ENCODE measurements at regions not wholly inside any gene's neighbourhood (a gene's known extent, or its start where the extent isn't known, plus 50 kb on each side); places are given as distances from the start of the nearest gene placed in this dataset.

DNA sequence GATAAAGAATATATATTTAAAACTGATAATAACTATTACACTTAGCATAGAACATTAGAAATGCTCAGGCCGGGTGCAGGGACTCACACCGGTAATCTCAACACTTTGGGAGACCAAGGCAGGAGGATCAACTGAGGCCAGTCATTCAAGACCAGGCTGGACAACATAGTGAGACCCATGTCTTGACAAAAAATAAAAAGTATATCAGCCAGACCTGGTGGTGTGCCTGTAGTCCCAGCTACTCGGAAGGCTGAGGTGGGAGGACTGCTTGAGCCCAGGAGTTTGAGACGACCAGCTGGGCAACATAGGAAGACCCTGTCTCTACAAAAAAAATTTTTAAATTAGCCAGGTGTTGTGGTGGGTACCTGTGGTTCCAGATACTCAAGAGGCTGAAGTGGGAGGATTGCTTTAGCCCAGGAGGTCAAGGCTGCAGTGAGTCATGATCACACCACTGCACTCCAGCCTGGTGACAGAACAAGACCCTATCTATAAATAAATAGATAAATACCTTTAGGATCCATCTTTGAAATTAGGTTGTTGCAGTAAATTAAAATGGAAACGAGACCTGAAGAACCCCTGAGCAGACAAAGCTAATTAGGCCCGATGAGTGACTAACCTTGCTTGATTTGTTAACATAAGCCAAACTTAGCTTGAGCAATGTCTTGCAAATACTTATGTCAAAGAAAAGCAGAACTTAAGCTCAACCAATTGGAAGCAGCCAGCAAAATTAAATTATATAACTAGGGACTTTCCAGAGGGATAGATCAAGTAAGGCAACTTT, 75.8 kb upstream of the E2F3 start:
- TF ChIP-seq ZNF274 (IDR thresholded peaks at IDR 0.05; ENCODE audit: low read depth, low read length), result no peak
- H3K4me3 ChIP-seq (ENCODE audit: low read length), result no peak overlapping the region

DNA sequence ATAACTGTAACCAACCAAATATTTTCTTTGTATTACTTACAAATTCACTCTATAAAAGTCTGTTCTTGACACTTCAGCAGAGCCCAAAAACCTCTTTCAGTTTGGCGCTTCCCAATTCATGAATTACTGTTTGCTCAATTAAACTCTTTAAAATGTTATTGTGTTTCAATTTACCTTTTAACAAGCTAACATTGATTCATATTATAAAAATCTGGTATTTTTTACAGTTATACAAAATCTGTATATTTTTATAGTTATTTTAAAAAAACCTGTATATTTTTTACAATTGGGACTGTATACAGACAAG, 75.3 kb upstream of the E2F3 start:
- H3K4me3 ChIP-seq (ENCODE audit: low read length), result no peak overlapping the region
- TF ChIP-seq ZNF274 (IDR thresholded peaks at IDR 0.05; ENCODE audit: low read depth, low read length), result no peak

DNA sequence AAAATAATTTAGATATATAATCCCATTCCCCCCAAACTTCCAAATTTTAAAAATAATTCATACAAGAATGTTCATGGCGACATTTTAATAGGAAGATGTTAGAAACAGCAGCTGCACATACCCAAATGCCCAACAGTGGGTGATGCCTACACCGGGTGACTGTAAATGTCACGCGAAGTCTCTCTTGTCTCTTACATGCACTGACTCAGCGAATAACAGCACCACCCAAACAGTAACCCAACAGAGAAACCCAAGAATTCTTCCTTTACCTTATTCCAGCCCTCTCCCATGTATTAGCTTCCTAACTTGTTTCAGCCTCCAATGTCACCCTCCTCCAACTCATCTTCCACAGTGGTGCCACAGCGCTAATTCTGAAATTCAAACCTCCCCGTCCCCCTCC, 74.5 kb upstream of the E2F3 start:
- no peak overlapping the region for H3K4me3 ChIP-seq (ENCODE audit: low read length)
- TF ChIP-seq ZNF274 (IDR thresholded peaks at IDR 0.05; ENCODE audit: low read depth, low read length), result no peak

DNA sequence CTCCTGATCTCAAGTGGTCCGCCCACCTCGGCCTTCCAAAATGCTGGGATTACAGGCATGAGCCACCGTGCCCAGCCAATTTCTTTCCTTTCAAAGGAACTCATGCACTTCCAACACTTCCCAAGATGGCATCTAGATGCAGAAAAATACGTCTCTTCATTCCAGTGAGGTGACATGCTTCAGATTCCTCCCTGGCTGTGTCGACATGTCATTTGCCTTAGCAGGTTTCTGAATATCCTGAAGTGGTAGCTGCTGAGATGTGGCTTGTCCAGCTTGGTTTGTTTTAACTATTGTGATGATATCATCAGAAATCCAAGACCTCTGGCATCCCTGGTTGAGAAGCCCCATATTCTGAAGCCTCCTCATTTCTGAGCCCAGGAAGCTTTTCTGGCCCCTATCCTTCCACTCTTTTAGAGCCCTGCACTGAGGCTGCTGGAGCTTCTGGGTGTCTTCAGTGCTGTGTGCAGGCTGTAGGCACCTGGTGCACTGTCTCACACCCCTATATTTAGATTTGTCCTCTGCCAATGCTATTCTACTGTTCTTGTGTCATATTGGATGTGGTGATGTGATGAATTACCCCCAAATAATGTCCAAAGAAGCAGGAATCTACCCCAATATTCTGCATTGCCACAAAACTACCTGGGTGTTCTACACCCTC, 73.3 kb upstream of the E2F3 start:
- no peak for TF ChIP-seq ZNF274 (IDR thresholded peaks at IDR 0.05; ENCODE audit: low read depth, low read length)
- no peak overlapping the region for H3K4me3 ChIP-seq (ENCODE audit: low read length)

DNA sequence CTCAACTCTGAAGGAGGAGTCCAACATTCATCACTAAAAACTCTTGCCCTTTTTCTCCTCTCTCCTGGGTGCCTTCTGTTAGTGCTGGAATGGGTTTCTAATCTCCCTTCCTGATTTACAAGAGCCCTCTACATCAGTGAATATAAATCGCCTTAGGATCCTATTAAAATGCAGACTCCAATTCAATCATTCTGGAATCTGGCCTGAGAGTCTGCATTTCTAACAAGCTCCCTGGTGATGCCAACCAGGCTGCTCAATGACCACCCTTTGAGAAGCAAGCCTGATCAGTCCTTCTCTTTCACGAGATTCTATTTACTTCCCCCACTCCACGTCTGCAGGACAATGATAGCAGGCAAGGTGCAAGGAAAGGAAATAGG, 72.8 kb upstream of the E2F3 start:
- no peak for TF ChIP-seq ZNF274 (IDR thresholded peaks at IDR 0.05; ENCODE audit: low read depth, low read length)

DNA sequence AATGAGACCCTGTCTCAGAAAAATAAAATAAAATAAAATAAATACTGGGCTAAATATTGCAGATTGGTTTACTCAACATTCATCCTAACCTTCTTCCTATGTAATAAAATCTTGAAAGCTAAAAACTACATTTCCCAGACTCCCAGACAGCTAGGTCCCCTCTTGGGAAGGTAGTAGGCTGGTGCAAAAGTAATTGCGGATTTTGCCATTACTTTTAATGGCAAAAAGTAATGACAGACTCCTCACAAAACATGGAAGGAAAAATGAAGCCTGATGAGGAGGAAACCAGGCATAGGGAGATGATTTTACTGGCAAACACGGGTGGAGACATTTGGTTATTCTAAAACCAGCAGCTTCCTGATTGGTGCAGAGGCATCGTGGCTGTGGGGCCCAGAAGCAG, 70.6 kb upstream of the E2F3 start:
- TF ChIP-seq ZNF274 (IDR thresholded peaks at IDR 0.05; ENCODE audit: low read depth, low read length), result no peak
- no peak overlapping the region for H3K4me3 ChIP-seq (ENCODE audit: low read length)

More for the DNA sequence above, 72.8 kb upstream of the E2F3 start:
- H3K4me3 ChIP-seq (ENCODE audit: low read length), result no peak overlapping the region

DNA sequence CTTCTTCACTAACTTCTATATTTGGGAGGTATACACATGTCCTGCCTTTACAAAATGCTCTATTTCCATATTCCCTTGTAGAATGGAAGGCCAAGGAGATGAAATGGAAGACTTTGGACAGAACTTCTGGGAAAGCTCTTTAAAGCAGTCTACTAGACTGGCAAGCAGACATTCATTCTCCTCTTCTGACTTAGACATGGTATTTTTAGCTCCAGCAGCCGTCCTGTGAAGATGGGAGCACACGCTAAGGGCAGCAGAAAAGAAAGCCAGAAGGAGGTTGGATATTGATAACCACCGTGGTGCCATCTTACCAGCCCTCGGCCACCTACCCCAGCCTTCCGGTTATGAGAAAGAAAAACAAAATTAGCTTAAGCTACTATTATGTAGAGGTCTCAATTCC, 70.1 kb upstream of the E2F3 start:
- no peak for TF ChIP-seq ZNF274 (IDR thresholded peaks at IDR 0.05; ENCODE audit: low read depth, low read length)
- no peak overlapping the region for H3K4me3 ChIP-seq (ENCODE audit: low read length)

DNA sequence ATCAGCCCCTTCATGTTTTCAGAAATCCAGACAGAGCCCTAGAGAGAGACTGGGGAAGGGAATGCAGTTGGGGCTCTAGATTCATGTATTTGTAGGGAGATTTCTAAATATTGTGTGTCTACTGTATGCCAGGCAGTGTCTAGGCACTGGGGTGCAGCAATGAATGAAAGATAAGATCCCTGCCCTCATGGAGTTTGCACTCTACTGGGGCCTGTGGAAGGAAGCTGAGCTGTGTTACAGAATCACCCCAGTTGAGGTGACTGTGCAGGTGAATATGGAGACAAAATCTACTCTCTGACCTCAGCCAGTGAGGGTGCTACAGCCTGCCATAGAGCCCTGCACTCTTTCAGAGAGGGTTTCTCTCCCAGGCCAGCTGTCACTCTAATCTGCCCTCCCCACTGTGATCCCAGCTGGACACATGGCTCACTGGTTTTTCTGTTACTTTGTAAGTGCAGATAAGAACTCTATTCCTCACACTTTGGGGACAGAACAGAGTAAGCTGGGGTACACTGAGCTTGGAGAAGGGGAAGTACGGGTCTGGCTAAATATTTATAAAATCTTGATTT, 69.2 kb upstream of the E2F3 start:
- no peak overlapping the region for H3K4me3 ChIP-seq (ENCODE audit: low read length)
- no peak for TF ChIP-seq ZNF274 (IDR thresholded peaks at IDR 0.05; ENCODE audit: low read depth, low read length)

DNA sequence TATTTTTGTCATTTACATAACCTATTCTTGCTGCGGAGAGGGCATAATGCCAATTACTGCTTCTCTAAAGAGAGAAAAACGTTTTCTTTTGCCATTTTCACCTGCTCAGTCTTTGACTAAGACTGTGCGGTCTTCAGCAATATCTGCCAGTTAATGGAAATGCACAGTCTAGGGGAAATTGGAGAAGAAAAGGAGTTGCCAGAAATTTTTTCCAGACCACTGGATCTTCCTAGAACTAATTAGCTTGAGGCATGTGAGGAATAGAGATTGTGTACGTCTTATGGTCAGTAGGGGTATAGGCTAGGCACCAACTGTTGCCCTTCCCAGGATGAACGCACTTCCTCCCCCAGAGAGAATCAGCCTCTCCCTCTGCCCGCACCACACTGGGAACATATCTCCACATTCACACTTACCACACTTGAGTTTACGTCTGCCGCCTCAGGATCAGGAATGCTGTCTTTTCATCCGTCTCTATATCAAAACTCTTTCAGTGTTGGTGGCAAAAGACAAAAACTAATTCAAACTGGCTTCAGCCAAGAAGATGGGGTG, 67.9 kb upstream of the E2F3 start:
- no peak for TF ChIP-seq ZNF274 (IDR thresholded peaks at IDR 0.05; ENCODE audit: low read depth, low read length)
- no peak overlapping the region for H3K4me3 ChIP-seq (ENCODE audit: low read length)

DNA sequence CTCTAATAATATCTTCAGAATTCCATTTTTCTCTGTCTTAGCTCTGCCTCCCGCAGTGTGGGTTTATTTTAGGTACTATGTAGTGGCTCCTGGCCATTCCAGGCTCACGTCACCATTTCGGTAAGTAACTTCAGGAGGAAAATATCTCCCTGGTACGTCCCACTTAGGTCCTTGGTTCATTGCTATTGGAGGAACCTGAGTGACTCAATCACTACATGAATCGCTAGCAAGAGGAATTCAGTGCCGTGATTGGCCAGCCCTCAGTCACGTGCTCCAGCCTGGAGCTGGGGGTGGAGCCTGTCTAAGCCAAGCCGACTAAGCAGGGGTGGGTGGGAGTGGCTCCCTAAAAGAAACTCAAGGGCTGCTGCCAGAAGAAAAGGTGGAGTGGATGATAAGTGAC, 67.3 kb upstream of the E2F3 start:
- no peak overlapping the region for H3K4me3 ChIP-seq (ENCODE audit: low read length)
- TF ChIP-seq ZNF274 (IDR thresholded peaks at IDR 0.05; ENCODE audit: low read depth, low read length), result no peak

DNA sequence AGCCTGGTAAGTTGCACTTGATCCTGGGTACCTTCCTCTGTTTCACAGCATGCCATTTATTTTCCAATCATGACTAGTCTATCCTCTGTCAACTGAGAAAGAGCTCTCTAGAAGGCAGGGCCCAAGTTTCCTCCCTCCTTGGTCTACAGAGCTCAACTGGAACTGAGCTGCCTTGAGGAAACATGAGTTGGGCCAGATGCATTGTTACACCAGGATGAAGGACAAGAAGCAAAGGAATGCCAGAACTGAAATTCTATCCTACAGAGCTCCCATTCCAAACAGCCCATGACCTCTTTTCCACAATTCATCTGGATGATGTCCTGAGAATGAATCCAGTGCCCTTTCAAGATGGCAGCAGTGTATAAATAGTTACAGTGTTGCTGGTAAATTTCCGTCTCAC, 66.7 kb upstream of the E2F3 start:
- H3K4me3 ChIP-seq (ENCODE audit: low read length), result no peak overlapping the region

DNA sequence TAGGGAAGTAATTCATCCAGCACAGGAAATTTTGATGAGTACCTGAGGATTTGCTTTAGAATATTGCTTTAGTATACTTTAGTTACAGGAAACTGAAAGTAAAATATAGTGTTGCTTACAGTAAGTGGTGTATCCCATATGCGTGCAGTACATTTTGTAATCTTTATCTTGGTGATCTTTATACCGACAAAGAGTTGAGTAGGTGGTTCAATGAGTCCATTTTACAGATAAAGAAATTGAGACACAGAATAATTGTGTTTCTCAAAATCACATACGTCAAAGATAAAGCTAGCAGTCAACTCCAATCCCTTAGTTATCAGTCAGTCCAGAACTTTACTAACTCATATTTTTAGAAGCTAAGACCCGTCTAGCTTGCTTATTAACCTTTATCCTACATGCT, 65.8 kb upstream of the E2F3 start:
- no peak for TF ChIP-seq ZNF274 (IDR thresholded peaks at IDR 0.05; ENCODE audit: low read depth, low read length)
- H3K4me3 ChIP-seq (ENCODE audit: low read length), result no peak overlapping the region

More for the DNA sequence above, 66.7 kb upstream of the E2F3 start:
- TF ChIP-seq ZNF274 (IDR thresholded peaks at IDR 0.05; ENCODE audit: low read depth, low read length), result no peak

DNA sequence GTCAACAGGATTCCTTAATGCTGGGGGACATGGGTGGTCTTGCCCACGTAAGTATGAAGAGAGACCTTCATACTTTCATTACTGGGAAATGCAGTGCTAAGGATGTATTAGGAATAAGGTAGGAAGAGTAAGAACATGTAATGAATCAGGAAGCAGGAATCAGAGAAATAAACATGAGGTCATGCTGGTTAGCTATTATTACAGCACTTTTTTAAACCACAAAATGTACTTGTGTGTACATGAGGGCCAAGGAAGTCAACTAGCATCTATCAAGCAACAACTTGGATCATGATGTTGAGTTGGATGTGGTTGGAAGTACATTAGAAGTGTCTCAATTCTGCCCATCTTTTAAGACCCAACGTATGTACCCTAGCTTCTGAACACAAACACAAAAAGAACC, 63.5 kb upstream of the E2F3 start:
- H3K4me3 ChIP-seq (ENCODE audit: low read length), result no peak overlapping the region
- no peak for TF ChIP-seq ZNF274 (IDR thresholded peaks at IDR 0.05; ENCODE audit: low read depth, low read length)

DNA sequence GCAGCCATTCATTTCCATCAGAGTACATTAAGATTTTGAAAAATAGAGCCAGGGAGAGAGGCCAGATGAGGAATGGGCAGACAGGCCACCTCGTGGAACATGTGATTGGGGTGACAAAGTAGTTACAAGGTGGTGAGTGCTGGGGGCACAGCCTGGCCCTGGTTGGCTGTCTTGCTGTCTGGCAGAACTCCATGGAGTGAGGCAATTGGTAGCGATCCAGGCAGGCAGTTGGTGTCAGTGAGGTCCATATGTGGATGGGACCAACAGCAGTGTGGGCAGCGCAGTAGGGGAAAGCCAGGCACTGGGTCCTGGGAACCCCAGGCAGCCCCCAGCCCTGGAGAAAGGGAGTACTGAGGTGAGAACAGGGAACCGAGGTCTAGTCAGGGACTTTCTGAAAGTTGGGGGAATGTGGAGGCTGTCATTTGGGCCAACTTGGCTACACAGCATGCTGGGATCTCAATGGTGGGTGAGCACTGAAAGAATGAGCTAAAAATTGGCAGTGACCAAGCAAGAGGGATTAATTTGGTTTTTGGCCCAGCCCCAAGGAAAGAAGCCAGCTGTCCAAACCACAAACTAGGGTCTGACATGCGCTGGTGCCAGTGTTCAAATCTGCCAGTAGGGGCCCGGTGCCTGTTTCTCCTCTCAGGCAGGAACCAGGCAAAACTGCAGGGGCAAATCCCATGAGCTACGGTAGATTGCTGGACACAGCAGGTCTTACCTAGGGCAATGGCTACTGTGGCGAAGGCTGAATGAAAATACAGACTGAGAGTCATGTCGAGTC, 61.4 kb upstream of the E2F3 start:
- no peak overlapping the region for H3K4me3 ChIP-seq (ENCODE audit: low read length)
- TF ChIP-seq ZNF274 (IDR thresholded peaks at IDR 0.05; ENCODE audit: low read depth, low read length), result no peak
